DOHH2 (cell line): ENCODE measurements at regions not wholly inside any gene's neighbourhood (a gene's known extent, or its start where the extent isn't known, plus 50 kb on each side); places are given as distances from the start of the nearest gene placed in this dataset.

Source experiments
- CTCF ChIP-seq: fragments of 200-600 bp; sonication (generic); IDR thresholded peaks from one replicate; pipeline ENCODE4 v1.5.1; 2014; ENCODE audit warnings: antibody characterized with exemption, mild to moderate bottlenecking, low read depth, low read length; ENCODE audit not compliant: poor library complexity, severe bottlenecking
- EZH2phosphoT487 ChIP-seq: fragments of 200-600 bp; sonication (generic); IDR thresholded peaks from 2 replicates; pipeline ENCODE4 v1.6.1; 2017; ENCODE audit warnings: borderline replicate concordance, mild to moderate bottlenecking, antibody characterized with exemption, low read length, moderate library complexity, mixed read lengths

GRCh38 chr3:72299321-72299802 lies 514.4 kb upstream of the PROK2 start:
- TF ChIP-seq CTCF, result no peak
- TF ChIP-seq EZH2phosphoT487, result no peak
